GM13976 (cell line): ENCODE measurements at regions not wholly inside any gene's neighbourhood (a gene's known extent, or its start where the extent isn't known, plus 50 kb on each side); places are given as distances from the start of the nearest gene placed in this dataset.

ENCODE experiments used
- DNase-seq: peaks from one replicate; pipeline ENCODE4 v3.0.0; 2012; ENCODE audit warnings: low spot score
- in situ Hi-C: fragments of 300-500 bp; cut with MboI; formaldehyde crosslinking; loops from one replicate; pipeline ENCODE4 v1.12.0; 2022; ENCODE audit warnings: low sequenced_read_pairs, mixed read lengths, inconsistent platforms; ENCODE audit not compliant: unreplicated experiment
- TF ChIP-seq, protein P1 (sequence below): IDR thresholded peaks from 2 replicates; pipeline ENCODE4 v1.5.1; 2012; ENCODE audit warnings: borderline replicate concordance, mild to moderate bottlenecking; ENCODE audit not compliant: insufficient read depth; ENCODE audit errors: extremely low read depth, missing control alignments, control extremely low read depth

GRCh38 chr2:501130-501529, 176.1 kb downstream of the TMEM18 start:
- in situ Hi-C loops: no loop called here
- DNase-seq: no peak
- TF ChIP-seq, protein P1, sequence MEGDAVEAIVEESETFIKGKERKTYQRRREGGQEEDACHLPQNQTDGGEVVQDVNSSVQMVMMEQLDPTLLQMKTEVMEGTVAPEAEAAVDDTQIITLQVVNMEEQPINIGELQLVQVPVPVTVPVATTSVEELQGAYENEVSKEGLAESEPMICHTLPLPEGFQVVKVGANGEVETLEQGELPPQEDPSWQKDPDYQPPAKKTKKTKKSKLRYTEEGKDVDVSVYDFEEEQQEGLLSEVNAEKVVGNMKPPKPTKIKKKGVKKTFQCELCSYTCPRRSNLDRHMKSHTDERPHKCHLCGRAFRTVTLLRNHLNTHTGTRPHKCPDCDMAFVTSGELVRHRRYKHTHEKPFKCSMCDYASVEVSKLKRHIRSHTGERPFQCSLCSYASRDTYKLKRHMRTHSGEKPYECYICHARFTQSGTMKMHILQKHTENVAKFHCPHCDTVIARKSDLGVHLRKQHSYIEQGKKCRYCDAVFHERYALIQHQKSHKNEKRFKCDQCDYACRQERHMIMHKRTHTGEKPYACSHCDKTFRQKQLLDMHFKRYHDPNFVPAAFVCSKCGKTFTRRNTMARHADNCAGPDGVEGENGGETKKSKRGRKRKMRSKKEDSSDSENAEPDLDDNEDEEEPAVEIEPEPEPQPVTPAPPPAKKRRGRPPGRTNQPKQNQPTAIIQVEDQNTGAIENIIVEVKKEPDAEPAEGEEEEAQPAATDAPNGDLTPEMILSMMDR: no peak

DNA sequence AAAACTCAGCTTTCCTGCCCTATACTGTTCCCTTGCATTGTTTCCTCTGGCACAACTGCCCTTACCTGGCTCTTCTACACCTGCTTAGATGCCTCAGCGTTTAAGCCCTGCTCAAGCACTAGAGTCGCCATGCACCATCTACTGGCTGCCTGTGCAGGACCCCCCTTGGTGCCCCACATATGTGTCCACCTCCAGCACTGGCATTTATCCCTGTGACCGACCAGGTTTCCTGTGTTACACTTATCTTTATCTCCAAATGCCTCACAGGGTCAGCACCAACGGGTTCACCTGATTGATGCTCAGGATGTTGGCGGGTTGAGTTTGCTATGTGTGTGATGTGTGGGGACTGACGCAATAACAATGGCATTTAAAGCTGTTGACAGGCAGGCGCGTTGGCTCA, 177.5 kb downstream of the TMEM18 start:
- in situ Hi-C loops: no loop called here
- TF ChIP-seq, protein P1: no peak
- DNase-seq: no peak

- in situ Hi-C loops: no loop called here
- TF ChIP-seq, protein P1: no peak
- DNase-seq: no peak
Observed at GRCh38 chr2:498493-499178, 178.6 kb downstream of the TMEM18 start.

- TF ChIP-seq, protein P1: no peak
- DNase-seq: no peak
- in situ Hi-C loops: no loop called here
Observed at GRCh38 chr2:497770-498492, 179.3 kb downstream of the TMEM18 start.

DNA sequence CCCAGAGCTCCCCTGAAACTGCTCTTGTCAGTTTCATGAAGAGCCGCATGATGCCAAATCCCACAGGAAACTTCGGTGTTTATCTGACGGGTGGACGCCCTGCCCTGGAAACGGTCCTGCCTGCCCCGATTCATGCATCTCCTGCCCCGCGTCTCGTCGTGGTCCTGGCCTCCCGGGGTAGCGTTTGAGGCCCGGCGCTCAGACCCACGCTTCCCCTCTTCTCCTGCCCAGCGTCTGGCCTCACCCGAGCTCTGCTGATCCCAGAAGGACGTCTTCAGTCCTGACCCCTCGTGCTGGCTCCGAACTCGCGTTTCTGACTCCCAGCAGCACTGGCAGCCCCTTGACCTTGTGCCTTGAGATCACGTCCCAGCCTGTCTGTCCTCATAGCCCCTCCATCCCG, 180.5 kb downstream of the TMEM18 start:
- TF ChIP-seq, protein P1: no peak
- in situ Hi-C loops: no loop called here
- DNase-seq: no peak

DNA sequence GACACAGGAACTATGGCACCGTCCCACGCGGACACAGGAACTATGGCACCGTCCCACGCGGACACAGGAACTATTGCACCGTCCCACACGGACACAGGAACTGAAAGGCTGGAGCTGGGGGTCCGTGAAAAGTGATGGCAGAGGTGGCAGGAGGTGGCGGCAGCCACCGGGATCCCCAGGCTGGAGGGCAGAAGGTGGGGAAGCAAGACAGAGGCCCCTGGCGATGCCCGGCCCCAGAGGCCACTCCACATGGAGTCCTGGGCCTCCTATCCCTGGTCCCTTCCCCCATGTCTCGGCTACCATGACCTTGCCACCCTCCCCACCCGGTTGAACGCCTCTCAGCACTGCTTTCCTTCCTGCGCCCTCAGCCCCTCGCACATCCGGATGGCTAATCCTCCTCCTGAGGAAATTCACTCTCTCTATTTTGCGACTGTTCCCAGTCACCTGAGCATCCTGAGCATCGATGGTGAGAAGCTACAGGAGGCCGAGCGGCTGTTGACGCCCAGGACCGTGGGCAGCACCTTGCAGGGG, 181.4 kb downstream of the TMEM18 start:
- TF ChIP-seq, protein P1: no peak
- no peak for DNase-seq
- in situ Hi-C loops: no loop called here
